Esophagus muscularis mucosa (tissue), 3 donors: ENCODE measurements at regions not wholly inside any gene's neighbourhood (a gene's known extent, or its start where the extent isn't known, plus 50 kb on each side); places are given as distances from the start of the nearest gene placed in this dataset.

Experiments used
- CTCF ChIP-seq, 3 experiments: fragments of 200-600 bp in 2 of 3; fragments of 450-650 bp in 1 of 3; sonication (generic) in 2 of 3; IDR thresholded peaks; one replicate each; pipeline ENCODE4 v1.5.1; 2017 to 2019; ENCODE audit warnings: antibody characterized with exemption in 3 of 3, mild to moderate bottlenecking in 2 of 3, moderate library complexity in 1 of 3
- POLR2A ChIP-seq: fragments of 450-650 bp; IDR thresholded peaks from one replicate; pipeline ENCODE4 v1.6.1; 2017; ENCODE audit warnings: antibody characterized with exemption, moderate library complexity, mild to moderate bottlenecking, low read depth
- POLR2AphosphoS5 ChIP-seq, 2 donors: sonication (generic); formaldehyde crosslinking; IDR thresholded peaks; one replicate each; pipeline ENCODE4 v1.6.1; 2017; ENCODE audit warnings: antibody characterized with exemption in 2 of 2

DNA sequence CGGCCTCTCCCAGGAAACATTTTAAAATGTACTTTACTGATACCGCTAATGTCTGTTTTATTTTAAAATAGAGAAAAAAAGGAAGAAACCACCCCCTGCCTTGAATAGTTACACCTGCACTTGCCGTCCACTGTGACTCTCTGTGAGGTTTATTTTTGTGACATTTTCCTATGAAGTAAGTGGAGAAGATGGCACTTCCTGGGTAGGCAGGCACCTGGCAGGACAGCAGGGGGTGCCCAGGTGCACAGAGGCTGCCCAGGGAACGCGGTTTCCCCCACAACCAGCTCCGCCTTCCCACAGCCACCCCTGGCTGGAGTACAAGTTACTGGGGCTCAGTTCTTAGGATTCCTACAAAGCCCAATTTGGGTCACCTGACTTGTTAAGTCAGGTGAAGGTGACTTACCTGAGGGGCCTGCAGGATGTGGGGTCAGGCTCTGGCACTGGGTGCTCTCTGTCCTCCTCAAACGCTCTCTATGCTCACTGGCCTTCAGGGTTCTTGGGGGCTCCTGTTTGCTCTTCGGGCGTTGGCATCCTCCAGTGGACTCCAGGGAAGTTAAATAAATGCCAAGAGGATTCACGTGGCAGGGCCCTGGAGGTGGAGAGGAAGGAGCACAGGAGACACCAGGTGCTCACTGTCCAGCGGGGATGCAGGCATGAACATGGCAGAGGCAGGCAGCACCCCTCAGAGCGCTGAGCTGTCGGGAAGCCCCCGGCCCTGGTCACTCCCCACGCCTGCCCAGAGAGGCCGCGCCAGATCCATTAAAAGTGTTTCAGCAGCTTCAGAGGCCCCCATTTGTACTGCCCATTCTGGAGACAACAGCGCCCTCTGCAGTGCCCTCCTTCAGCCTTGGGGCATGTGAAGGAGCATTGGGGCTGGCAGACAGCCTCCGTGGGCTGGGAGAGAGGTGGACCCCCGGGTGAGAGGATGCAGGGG, 1021.2 kb downstream of the TBC1D22A start:
- TF ChIP-seq CTCF (IDR thresholded peaks at IDR 0.05) (no peak), POLR2AphosphoS5 (IDR thresholded peaks at IDR 0.05) (no peak), POLR2A (no peak)
